Activated CD8-positive, alpha-beta T cell treated with anti-CD3 and anti-CD28 coated beads for 36 hours (primary cell): ENCODE measurements at regions not wholly inside any gene's neighbourhood (a gene's known extent, or its start where the extent isn't known, plus 50 kb on each side); places are given as distances from the start of the nearest gene placed in this dataset.

Experiments
- ATAC-seq: fragments of 200-7000 bp; cut with Tn5 transposase; one replicate; pipeline ENCODE4 v1.10.0; 2021; ENCODE audit warnings: mild to moderate bottlenecking, moderate library complexity
- CTCF ChIA-PET: fragments of 350-600 bp; sonication (Branson Sonifier 250); formaldehyde crosslinking; loops from one replicate; lab custom pipeline; 2021; ENCODE audit warnings: antibody characterized with exemption; lab: Charles Lee
- POLR2A ChIA-PET: fragments of 350-600 bp; sonication (Branson Sonifier 250); formaldehyde crosslinking; loops from one replicate; lab custom pipeline; 2021; ENCODE audit warnings: antibody characterized with exemption; lab: Charles Lee
- DNase-seq: peaks from one replicate; pipeline ENCODE4 v3.0.0-alpha.2; 2020
- H3K27ac Mint-ChIP-seq: one replicate; pipeline ENCODE4 v1.8.0; 2021; ENCODE audit warnings: mild to moderate bottlenecking, mixed read lengths
- H3K27me3 Mint-ChIP-seq: one replicate; pipeline ENCODE4 v1.8.0; 2021; ENCODE audit warnings: mixed read lengths
- H3K36me3 Mint-ChIP-seq: one replicate; pipeline ENCODE4 v1.8.0; 2021; ENCODE audit warnings: low read depth, mixed read lengths
- H3K4me1 Mint-ChIP-seq: one replicate; pipeline ENCODE4 v1.8.0; 2021; ENCODE audit warnings: low read depth, mixed read lengths
- H3K4me3 Mint-ChIP-seq: one replicate; pipeline ENCODE4 v1.8.0; 2021; ENCODE audit warnings: mild to moderate bottlenecking, moderate library complexity, mixed read lengths
- H3K9me3 Mint-ChIP-seq: one replicate; pipeline ENCODE4 v1.8.0; 2021; ENCODE audit warnings: mixed read lengths
- intact Hi-C: fragments of 100-400 bp; cut with micrococcal nuclease; formaldehyde crosslinking; loops from one replicate; pipeline ENCODE4 v1.10.0; 2022
- TF ChIP-seq, protein P1 (sequence below): fragments of 200-600 bp; IDR thresholded peaks from one replicate; pipeline ENCODE4 v1.8.0; 2022; ENCODE audit warnings: antibody characterized with exemption, mild to moderate bottlenecking

DNA sequence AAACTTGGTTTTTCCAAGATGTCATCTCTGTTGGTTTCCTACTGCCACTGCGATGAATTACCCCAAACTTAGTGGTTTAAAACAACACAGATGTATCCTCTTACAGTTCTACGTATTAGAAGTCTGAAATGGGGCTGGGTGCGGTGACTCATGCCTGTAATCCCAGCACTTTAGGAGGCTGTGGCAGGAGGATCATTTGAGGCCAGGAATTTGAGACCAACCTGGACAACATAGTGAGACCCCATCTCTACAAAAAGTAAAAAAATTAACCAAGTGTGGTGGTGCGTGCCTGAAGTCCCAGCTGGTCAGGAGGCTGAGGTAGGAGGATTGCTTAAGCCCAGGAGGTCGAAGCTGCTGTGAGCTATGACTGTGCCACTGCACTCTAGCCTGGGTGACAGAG lies 57.2 kb upstream of the GRHL3 start:
- H3K4me1 Mint-ChIP-seq: peaks cover 3% of the 10 kb centered on the region
- TF ChIP-seq, protein P1, sequence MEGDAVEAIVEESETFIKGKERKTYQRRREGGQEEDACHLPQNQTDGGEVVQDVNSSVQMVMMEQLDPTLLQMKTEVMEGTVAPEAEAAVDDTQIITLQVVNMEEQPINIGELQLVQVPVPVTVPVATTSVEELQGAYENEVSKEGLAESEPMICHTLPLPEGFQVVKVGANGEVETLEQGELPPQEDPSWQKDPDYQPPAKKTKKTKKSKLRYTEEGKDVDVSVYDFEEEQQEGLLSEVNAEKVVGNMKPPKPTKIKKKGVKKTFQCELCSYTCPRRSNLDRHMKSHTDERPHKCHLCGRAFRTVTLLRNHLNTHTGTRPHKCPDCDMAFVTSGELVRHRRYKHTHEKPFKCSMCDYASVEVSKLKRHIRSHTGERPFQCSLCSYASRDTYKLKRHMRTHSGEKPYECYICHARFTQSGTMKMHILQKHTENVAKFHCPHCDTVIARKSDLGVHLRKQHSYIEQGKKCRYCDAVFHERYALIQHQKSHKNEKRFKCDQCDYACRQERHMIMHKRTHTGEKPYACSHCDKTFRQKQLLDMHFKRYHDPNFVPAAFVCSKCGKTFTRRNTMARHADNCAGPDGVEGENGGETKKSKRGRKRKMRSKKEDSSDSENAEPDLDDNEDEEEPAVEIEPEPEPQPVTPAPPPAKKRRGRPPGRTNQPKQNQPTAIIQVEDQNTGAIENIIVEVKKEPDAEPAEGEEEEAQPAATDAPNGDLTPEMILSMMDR: no peak
- DNase-seq (no peak), ATAC-seq (no peak)
- ChIA-PET POLR2A (no interaction called here), CTCF (no interaction called here)
- no peaks in the 10 kb centered on the region for H3K36me3 Mint-ChIP-seq
- intact Hi-C loops: no loop called here
- H3K27me3 Mint-ChIP-seq: peaks cover 4% of the 10 kb centered on the region
- no peak overlapping the region for H3K4me3 Mint-ChIP-seq
- H3K9me3 Mint-ChIP-seq: peaks cover 2% of the 10 kb centered on the region
- H3K27ac Mint-ChIP-seq: no peak overlapping the region

DNA sequence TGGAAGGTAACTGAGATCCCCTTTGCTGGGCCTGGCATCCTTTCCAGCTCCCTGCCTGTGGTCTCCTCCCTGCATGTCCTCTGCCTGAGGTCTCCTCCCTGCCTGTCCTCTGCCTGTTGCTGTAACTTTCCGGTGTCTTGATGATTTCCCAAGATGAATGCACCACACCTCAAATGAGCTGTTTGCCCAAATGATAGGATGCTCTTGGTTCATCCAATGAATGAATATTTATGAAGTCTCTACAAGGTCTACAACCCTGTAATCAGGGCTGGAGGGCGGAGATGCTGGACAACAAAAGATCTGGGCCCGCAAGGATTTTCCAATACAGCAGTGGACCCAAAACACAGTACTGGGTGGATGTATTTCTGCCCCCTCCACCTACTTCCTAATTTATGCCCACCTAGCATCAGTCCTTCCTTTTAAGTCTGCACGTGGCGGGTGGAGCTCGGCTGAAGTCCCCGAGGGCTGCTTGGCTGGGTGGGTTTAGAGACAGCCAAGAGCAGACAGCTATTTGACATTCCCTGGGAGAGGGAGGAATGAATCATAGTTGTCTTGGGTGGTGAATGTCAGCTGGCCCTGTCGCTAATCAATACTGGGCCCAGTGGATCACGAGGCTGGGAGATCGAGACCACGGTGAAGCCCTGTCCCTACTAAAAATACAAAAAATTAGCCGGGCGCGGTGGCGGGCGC lies 60.3 kb upstream of the GRHL3 start:
- Mint-ChIP-seq H3K36me3 (no peaks in the 10 kb centered on the region), H3K4me1 (peaks cover 3% of the 10 kb centered on the region), H3K27ac (no peak overlapping the region), H3K4me3 (no peak overlapping the region), H3K9me3 (peaks cover 2% of the 10 kb centered on the region), H3K27me3 (peaks cover 4% of the 10 kb centered on the region)
- intact Hi-C loops: no loop called here
- ATAC-seq (no peak), DNase-seq (no peak)
- POLR2A ChIA-PET: no interaction called here
- CTCF ChIA-PET: no interaction called here
- TF ChIP-seq, protein P1: no peak

DNA sequence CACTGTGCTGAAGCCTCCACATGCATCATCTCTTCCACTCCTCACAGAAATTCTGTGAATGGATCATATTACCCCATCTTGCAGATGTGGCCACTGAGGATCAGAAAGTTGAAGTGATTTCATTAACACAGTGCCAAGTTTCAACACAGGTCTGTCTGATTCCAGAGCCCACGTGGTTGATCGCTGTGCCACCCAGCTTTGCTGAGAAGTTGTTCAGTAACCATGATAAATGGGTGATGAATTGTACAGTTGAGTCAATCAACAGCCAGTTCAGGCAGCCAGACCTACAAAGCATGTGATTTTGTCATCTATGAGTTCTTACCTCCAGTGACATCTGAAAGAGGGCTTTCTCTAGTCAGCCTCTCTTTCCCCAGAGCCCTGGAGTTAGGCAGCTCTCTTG lies 61.8 kb upstream of the GRHL3 start:
- TF ChIP-seq, protein P1: no peak
- POLR2A ChIA-PET: no interaction called here
- Mint-ChIP-seq H3K27ac (no peak overlapping the region), H3K9me3 (peaks cover under 1% of the 10 kb centered on the region), H3K36me3 (no peaks in the 10 kb centered on the region), H3K4me1 (no peaks in the 10 kb centered on the region), H3K27me3 (peaks cover 2% of the 10 kb centered on the region), H3K4me3 (no peak overlapping the region)
- no peak for DNase-seq
- CTCF ChIA-PET: no interaction called here
- ATAC-seq: no peak
- intact Hi-C loops: no loop called here

DNA sequence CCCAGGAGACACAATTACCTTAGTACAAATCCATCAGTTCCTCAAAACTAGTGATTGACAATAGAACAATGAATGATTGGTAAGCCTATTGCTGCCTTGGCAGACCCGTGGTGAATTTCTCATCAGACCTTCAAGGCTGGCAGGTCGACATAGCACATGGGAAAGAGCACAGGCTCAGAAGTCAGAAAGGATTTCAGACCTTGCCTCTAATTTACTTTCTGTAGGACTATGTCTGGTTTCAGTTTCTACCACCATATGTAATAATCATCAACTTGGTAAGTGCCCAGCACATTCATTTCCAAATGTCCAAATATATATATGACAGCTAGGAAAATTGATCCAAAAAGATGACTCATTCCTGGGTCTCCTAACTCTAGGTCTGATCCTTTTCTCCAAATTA lies 62.5 kb upstream of the GRHL3 start:
- ATAC-seq: no peak
- CTCF ChIA-PET: no interaction called here

DNA sequence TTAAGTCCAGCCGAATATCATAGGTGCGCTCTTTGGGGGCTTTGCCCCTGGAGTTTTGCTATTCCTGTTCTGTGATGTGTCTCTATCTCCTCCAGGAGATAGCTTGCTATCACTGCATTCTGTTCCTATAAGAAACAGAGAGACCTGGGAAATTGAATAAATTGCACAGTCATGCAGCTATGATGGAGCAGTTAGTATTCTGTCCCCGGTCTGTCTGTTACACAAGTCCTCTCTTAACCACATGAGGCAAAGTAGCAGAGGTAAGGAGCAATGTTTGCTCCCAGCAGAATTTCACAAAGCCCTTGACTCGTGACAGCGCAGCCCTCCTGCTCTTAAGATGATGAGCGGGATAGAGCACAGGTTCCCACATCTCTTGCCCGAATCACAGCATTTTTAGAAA lies 63.9 kb upstream of the GRHL3 start:
- TF ChIP-seq, protein P1: no peak
- H3K4me3 Mint-ChIP-seq: no peak overlapping the region

More for the DNA sequence above, 62.5 kb upstream of the GRHL3 start:
- TF ChIP-seq, protein P1: no peak
- intact Hi-C loops: no loop called here
- H3K9me3 Mint-ChIP-seq: no peaks in the 10 kb centered on the region
- H3K27ac Mint-ChIP-seq: no peak overlapping the region
- POLR2A ChIA-PET: no interaction called here
- no peaks in the 10 kb centered on the region for H3K36me3 Mint-ChIP-seq
- H3K27me3 Mint-ChIP-seq: peaks cover 2% of the 10 kb centered on the region
- no peak for DNase-seq
- H3K4me3 Mint-ChIP-seq: no peak overlapping the region
- no peaks in the 10 kb centered on the region for H3K4me1 Mint-ChIP-seq

More for the DNA sequence above, 63.9 kb upstream of the GRHL3 start:
- DNase-seq (no peak), ATAC-seq (no peak)
- ChIA-PET CTCF (interaction anchor here (1.4 kb wide), 1 partner anchor 54 kb away, joined by 5 read pairs; no protein-coding TSS in a partner anchor), POLR2A (no interaction called here)
- Mint-ChIP-seq H3K36me3 (no peaks in the 10 kb centered on the region), H3K27ac (no peak overlapping the region), H3K4me1 (no peaks in the 10 kb centered on the region), H3K9me3 (no peaks in the 10 kb centered on the region), H3K27me3 (peaks cover 4% of the 10 kb centered on the region)
- intact Hi-C loops: no loop called here
